GM04504 (cell line): ENCODE measurements at regions not wholly inside any gene's neighbourhood (a gene's known extent, or its start where the extent isn't known, plus 50 kb on each side); places are given as distances from the start of the nearest gene placed in this dataset.
"Not testable (repeated sequence)": the region's sequence is repeated elsewhere in the genome, so short reads cannot be mapped to it uniquely, and the experiment has no call there.

Experiments used
- DNase-seq: peaks from one replicate; pipeline ENCODE4 v3.0.0-alpha.2; 2012; ENCODE audit warnings: low read depth

DNA sequence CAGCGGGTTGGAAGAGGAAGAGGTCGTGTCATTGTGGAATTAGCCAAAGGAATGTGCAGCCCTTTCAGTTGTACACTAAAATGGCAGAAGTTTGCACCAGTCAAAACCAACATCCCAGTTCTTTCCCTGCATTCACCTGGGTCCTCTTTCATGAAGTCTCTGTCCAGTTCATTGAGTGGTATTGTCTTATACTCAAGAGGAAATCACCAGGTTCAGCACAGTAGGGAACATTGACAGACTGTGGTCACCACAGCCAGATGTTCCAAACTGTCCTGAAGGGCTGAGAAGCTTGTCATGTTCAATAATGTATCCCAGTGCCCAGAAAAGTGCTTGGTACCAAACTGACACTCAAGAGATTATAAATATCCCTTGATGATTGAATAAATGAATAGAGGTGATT is 131.6 kb downstream of the GLUL start:
- DNase-seq, result no peak

DNA sequence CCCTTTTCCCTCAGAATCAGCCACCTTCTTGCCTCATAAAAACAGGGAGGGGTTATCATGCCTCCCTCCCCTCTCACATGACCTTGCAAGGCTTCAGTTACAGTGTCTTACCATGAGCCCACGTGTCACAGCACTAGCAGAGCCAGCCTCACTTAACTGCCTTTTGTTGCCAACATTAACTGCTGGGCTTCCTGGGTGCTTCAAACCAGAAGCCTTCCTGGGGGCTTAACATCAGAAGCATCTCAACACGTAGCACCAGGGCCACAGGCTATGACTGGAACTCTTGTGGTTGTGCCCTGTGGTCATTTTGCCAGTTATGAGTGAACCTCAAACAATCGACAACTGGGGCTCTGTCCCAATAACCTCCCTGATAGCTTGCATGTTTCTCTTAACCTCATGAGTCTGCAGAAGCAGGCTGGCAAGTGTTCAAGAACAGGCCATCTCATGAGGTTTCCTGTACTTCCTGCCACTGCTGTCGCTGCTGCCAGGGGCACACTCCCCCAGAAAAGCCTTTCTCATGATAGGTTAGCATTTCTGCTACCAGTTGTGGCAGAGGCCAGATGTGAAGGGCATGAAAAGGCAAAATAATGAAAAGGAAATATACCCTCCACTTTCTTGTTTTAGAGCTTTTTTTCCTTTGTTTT is 132.2 kb downstream of the GLUL start:
- peak; percentile 53 for DNase-seq

GRCh38 chr1:182257369-182258063 is 134.1 kb downstream of the GLUL start:
- DNase-seq, result no peak

DNA sequence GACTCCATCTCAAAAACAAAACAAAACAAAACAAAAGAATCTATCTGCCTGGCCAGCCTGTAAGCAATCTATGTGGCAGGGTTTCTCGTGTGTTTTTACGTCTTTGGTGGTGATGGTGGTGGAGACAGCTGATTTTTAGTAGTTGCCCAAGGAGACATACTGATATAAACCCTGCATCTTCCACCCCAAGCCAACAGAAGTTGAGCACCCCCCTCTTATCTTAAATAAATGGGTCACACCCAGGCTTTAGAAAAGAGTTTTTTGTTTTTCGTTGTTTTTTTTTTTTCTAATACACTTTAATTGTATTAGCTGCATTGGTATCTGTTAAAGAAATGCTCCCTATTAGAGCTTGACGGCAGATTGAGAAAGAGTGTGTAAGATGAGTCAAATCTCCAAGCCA is 134.7 kb downstream of the GLUL start:
- no peak for DNase-seq

GRCh38 chr1:182255494-182255893 is 136.1 kb downstream of the GLUL start:
- no peak for DNase-seq

- DNase-seq, result no peak
These were observed 138.2 kb downstream of the GLUL start for GRCh38 chr1:182253319-182253860.

DNA sequence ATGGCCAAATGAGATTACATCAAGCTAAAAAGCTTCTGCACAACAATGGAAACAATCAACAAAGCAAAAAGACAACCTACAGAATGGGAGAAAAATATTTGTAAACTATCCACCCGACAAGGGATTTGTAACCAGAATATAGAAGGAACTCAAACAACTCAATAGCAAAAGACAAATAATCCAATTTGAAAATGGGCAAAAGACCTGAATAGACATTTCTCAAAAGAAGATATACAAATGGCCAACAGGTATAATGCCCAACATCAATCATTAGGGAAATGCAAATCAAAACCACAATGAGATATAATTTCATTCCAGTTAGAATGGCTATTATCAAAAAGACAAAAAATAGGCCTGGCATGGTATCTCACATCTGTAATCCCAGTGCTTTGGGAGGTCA is 140.0 kb downstream of the GLUL start:
- DNase-seq, result no peak

- no peak for DNase-seq
These were observed 142.4 kb downstream of the GLUL start for GRCh38 chr1:182249201-182249676.

DNA sequence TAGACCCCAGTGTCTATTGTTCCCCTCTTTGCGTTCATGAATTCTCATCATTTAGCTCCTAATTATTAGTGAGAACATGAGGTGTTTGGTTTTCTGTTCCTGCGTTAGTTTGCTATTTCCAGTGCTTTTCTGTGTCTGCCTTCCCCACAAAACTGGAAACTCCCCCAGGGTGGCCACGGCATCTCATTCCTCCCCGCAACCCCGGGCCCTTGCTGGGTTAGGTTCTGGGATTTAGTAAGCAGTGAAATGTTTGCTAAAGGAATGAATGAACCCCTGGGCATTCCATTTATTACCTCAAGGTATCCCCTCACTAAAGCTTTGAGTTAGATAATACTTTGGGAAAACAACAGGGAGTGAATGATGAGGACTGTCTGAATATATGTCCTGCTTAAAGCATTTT is 142.9 kb downstream of the GLUL start:
- DNase-seq, result no peak

GRCh38 chr1:182247813-182248212 is 143.8 kb downstream of the GLUL start:
- DNase-seq, result not testable (repeated sequence)

- no peak for DNase-seq
These were observed 144.8 kb downstream of the GLUL start for GRCh38 chr1:182246783-182247182.

- DNase-seq, result no peak
These were observed 146.6 kb downstream of the GLUL start for GRCh38 chr1:182245040-182245439.

DNA sequence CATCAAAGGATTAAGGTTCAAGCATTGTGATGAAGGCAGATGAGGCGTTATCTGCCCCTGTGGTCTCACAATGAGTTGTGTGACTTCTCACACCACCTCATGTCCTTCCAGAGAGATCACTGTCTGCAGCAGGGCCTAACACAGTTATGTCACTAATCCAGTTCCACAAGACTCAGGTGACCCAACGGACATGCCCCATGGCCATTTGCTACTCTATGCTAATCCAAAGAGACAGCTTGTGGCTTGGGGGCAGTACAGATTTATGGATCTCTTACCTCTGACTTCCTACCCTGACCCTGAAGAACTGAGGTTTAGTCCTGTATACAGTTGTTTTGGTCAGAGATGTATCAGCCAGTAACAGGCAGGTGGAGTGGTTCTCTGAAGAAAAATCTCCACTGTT is 147.1 kb downstream of the GLUL start:
- no peak for DNase-seq

- DNase-seq, result no peak
These were observed 148.9 kb downstream of the GLUL start for GRCh38 chr1:182242641-182243040.

GRCh38 chr1:182240085-182240484 is 151.5 kb downstream of the GLUL start:
- DNase-seq, result no peak

- DNase-seq, result no peak
These were observed 153.2 kb downstream of the GLUL start for GRCh38 chr1:182238421-182238820.

- no peak for DNase-seq
These were observed 154.3 kb downstream of the GLUL start for GRCh38 chr1:182237329-182237728.

DNA sequence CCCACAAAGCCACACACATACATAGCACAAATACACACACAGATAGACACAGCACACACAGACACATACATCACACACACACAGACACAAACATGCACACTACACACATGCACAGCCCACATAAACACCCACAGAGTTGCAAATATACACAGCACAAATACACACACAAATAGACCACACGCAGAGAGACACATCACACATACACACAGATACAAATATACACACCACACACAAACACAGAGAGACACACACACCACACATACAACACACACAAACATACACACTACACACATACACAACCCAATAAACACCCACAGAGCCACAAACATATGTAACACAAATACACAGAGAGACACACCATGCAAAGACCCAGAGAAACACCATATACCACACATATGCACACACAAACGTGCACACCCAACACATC is 154.9 kb downstream of the GLUL start:
- no peak for DNase-seq

GRCh38 chr1:182235952-182236650 is 155.5 kb downstream of the GLUL start:
- DNase-seq, result no peak

GRCh38 chr1:182235604-182235951 is 156.0 kb downstream of the GLUL start:
- DNase-seq, result no peak

GRCh38 chr1:182229921-182230491 is 161.6 kb downstream of the GLUL start:
- no peak for DNase-seq

GRCh38 chr1:182229451-182229850 is 162.1 kb downstream of the GLUL start:
- no peak for DNase-seq
